RWPE1 (cell line): ENCODE measurements at regions not wholly inside any gene's neighbourhood (a gene's known extent, or its start where the extent isn't known, plus 50 kb on each side); places are given as distances from the start of the nearest gene placed in this dataset.

Experiments used
- CTCF ChIA-PET: fragments of 350-600 bp; sonication (Branson Sonifier 250); formaldehyde crosslinking; extraction: SDS; loops from one replicate; lab custom pipeline; 2021; lab: Yijun Ruan, JAX
- POLR2A ChIA-PET: fragments of 400-600 bp; formaldehyde crosslinking; extraction: SDS; loops from one replicate; lab custom pipeline; 2020; ENCODE audit warnings: antibody characterized with exemption; ENCODE audit not compliant: low non-redundant PET; lab: Yijun Ruan, JAX
- DNase-seq: peaks from one replicate; pipeline ENCODE4 v3.0.0; 2012; ENCODE audit warnings: low spot score
- H3K27ac ChIP-seq: fragments of 450-650 bp; 2 replicates; pipeline ENCODE4 v1.5.1; 2017
- TF ChIP-seq, protein P1 (sequence below): fragments of 450-650 bp; conservative IDR thresholded peaks from 2 replicates; pipeline ENCODE4 v1.5.1; 2017; ENCODE audit warnings: low read depth, mild to moderate bottlenecking

DNA sequence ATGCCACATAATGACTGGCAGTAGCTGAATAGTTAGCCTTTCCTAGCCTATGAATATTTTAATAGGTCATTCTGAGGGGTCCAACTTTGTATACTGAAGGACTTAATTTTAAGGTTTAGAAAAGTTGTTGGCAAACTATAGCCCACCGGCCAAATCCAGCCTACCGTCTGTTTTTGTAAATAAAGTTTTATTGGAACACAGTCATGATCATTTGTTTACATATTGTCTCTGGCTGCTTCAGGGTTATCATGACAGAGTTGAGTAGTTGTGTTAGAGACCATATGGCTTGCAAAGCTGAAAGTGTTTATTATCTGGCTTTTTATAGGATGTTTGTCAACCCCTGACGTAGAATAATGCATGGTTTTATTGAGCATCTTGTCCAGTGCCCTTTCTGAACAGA, 73.4 kb downstream of the NTMT2 start:
- no peak for DNase-seq
- no peak overlapping the region for H3K27ac ChIP-seq
- CTCF ChIA-PET = interaction anchor here (0.5 to 1.0 kb wide), 2 partner anchors 33 to 70 kb away, joined by 3 to 4 read pairs; no protein-coding TSS in a partner anchor
- TF ChIP-seq, protein P1, sequence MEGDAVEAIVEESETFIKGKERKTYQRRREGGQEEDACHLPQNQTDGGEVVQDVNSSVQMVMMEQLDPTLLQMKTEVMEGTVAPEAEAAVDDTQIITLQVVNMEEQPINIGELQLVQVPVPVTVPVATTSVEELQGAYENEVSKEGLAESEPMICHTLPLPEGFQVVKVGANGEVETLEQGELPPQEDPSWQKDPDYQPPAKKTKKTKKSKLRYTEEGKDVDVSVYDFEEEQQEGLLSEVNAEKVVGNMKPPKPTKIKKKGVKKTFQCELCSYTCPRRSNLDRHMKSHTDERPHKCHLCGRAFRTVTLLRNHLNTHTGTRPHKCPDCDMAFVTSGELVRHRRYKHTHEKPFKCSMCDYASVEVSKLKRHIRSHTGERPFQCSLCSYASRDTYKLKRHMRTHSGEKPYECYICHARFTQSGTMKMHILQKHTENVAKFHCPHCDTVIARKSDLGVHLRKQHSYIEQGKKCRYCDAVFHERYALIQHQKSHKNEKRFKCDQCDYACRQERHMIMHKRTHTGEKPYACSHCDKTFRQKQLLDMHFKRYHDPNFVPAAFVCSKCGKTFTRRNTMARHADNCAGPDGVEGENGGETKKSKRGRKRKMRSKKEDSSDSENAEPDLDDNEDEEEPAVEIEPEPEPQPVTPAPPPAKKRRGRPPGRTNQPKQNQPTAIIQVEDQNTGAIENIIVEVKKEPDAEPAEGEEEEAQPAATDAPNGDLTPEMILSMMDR = no peak
- POLR2A ChIA-PET = no interaction called here

GRCh38 chr1:170221031-170221430, 75.3 kb downstream of the NTMT2 start:
- TF ChIP-seq, protein P1 = no peak
- DNase-seq = no peak
- ChIA-PET CTCF (no interaction called here), POLR2A (no interaction called here)
- no peak overlapping the region for H3K27ac ChIP-seq

DNA sequence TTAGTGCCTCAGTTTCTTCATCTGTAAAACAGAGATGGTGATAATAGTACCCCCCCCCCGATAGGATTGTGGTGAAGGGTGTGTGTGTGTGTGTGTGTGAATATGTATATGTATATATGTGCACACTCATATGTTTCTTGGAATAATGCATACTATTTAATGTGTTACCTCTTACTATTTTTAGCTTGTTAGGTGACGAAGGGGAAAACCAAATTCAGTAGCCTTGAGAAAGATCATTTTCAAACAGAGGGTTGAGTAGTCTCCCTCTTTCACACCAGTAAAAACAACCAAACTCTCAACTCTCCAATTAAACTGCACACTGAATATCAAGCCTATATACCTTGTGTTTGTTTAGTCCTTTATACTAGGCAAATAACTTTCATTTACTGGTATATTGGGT, 75.7 kb downstream of the NTMT2 start:
- no peak overlapping the region for H3K27ac ChIP-seq
- DNase-seq = no peak
- ChIA-PET CTCF (no interaction called here), POLR2A (no interaction called here)
- TF ChIP-seq, protein P1 = no peak

DNA sequence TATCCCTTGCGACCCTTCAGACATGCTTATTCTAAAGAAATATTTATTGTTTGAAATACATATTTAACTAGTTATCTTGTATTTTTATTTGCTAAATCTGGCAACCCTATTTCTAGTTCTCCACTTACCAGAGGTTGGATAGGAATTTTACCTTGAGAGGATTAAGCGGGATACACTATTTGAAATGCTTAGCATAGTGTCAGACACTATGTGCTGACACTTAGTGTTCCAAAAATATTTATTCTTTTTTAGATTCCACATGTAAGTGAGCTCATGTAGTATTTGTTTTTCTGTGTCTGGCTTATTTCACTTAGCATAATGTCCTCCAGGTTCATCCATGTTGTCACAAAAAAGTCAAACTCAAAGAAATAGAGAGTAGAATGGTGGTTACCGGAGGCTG, 78.7 kb downstream of the NTMT2 start:
- POLR2A ChIA-PET = no interaction called here
- TF ChIP-seq, protein P1 = no peak
- CTCF ChIA-PET = no interaction called here
- no peak for DNase-seq
- no peak overlapping the region for H3K27ac ChIP-seq

GRCh38 chr1:170225781-170226530, 80.2 kb downstream of the NTMT2 start:
- no peak overlapping the region for H3K27ac ChIP-seq
- CTCF ChIA-PET = no interaction called here
- TF ChIP-seq, protein P1 = no peak
- POLR2A ChIA-PET = no interaction called here
- no peak for DNase-seq

DNA sequence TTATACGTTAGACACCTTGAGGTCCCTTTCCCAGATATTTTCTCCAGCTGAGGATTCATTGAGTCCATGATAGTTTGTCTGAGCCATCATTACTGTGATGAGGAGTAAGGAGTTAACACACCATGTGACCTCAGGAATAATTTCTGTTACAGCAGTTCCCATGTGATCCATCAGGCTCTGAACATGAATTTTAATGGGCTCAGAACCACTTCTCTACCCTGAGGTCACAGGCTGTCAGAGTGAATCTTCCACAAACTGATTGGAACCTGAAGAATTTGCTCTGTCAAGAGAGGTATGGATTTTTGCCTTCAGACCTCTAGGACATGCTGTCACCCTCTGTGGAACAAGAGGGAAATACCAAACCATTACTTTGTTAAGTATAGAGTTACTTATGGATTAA, 81.0 kb downstream of the NTMT2 start:
- ChIA-PET CTCF (no interaction called here), POLR2A (no interaction called here)
- TF ChIP-seq, protein P1 = no peak
- no peak overlapping the region for H3K27ac ChIP-seq
- no peak for DNase-seq
